GM21717 (cell line): ENCODE measurements at regions not wholly inside any gene's neighbourhood (a gene's known extent, or its start where the extent isn't known, plus 50 kb on each side); places are given as distances from the start of the nearest gene placed in this dataset.
A peak's percentile ranks its signal among the peaks of the same experiment; 100 is the strongest.

ENCODE experiments used
- ATAC-seq: cut with Tn5 transposase; IDR thresholded peaks from one replicate; pipeline ENCODE4 v1.9.1; 2021; ENCODE audit warnings: mild to moderate bottlenecking, moderate library complexity; ENCODE audit not compliant: unreplicated experiment

- no peak for ATAC-seq
Observed at GRCh38 chr18:56139792-56140254, 498.6 kb downstream of the TXNL1 start.

GRCh38 chr18:56139372-56139771, 499.0 kb downstream of the TXNL1 start:
- ATAC-seq = no peak

GRCh38 chr18:56136105-56136504, 502.3 kb downstream of the TXNL1 start:
- no peak for ATAC-seq

GRCh38 chr18:56130481-56130880, 507.9 kb downstream of the TXNL1 start:
- no peak for ATAC-seq

GRCh38 chr18:56128153-56128791, 510.1 kb downstream of the TXNL1 start:
- ATAC-seq = no peak

DNA sequence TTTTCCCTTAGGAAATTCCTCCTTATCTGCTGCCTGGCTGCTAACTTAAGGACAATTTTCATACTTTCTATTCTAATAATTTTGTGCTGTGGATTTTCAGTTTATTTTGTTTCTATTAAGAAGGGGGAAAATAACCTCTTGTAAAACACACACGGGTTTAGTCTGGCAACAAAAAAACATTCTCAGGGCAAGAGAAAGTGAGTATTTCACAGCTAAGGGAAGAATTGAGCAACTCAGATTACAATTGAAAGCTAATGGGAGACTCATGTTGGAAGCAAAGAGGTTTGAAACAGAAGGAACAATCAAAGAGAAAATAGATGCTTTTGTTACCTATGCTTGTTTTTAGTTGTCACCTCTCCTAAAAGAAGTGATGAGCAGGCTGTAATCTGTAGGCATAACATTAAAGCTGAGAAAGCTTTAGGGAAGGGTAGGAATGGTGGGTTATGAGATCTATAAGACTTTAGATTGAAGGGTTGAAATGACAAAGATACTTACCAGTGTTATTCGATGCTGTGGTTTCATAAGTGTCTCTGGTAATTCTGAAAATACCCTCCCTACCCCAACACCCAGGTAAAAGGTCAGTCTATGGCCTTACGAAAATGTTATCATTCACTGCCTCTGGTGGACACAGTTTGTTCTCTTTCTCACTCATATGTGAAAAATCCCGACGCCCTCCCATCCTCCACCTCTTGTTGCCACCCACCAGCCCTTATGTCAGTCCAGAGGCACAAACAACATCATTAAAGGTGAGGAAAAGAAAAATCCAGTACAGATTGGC, 510.9 kb downstream of the TXNL1 start:
- ATAC-seq = no peak

DNA sequence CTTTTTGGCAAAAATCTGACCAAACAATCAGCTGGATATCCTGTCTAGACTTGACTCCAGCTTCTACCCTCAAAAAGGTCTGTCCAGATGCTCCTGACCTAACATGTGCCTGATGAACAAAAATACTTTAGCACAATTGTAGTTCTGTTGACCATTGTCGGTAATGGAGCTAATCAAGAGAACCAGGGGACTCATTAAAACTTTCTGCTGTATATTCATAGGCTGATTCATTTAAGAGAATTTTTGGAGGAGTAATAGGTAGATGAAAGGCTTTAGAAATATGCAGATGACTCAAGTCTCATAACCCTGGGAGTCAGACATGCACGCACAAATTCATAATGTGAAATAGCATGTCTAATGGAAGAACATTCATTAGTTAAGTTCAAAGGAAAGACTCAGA, 514.2 kb downstream of the TXNL1 start:
- ATAC-seq = no peak

- ATAC-seq = no peak
Observed at GRCh38 chr18:56121669-56122068, 516.7 kb downstream of the TXNL1 start.

DNA sequence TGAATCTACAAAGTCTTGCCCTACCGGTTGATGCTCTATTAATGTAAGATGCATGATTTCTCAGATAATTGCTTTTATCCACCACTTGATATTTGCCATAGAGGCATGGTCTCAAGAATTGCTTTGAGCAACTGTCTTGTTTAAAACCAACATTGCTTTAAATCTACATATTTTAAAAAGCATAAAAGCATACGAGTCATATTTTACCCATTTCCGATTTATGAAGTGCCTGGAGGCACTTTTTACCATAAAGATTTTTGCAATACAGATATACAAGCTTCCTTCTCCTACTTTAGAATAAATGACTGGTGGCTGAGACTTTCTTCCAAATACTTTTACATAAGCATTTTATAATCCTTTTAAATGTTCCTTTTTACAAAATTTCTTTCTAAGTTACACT, 517.6 kb downstream of the TXNL1 start:
- ATAC-seq = no peak

DNA sequence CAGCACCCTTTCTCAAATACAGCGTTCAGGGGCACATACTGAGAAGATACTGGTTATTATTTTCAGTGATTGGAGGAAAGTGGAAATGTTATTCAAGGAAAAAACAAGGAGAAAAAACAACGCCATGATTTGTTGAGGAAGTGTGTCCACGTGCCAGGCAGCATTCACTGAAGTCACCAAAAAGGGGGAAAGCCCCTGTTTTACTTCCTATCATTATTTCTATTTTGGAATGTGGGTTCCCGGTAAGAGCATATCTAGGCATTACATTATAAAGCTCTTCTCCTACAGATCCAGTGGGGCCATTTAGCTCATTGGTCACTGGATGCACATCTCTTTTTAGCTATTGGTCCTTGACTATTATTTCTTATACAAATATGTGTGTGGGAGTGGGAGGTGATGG, 518.7 kb downstream of the TXNL1 start:
- ATAC-seq = no peak

DNA sequence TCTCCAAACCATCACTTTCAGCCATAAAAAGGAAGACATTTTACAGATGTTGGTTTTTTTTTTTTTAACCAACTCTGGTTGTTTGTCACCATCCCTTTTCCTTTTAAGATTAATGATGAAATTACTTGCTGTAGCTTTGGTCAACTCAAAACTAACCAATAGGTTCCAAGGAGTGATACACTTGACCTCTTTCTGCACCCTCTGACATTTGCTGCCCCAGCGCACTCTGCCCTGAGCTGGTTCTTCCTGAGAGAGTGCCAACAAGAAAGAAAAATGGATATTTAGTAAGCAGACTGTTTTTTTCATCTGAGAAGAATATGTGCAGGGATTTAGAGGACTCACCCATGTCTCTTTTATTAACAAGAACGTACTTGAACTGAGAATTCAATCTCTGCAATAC, 520.0 kb downstream of the TXNL1 start:
- ATAC-seq = no peak

DNA sequence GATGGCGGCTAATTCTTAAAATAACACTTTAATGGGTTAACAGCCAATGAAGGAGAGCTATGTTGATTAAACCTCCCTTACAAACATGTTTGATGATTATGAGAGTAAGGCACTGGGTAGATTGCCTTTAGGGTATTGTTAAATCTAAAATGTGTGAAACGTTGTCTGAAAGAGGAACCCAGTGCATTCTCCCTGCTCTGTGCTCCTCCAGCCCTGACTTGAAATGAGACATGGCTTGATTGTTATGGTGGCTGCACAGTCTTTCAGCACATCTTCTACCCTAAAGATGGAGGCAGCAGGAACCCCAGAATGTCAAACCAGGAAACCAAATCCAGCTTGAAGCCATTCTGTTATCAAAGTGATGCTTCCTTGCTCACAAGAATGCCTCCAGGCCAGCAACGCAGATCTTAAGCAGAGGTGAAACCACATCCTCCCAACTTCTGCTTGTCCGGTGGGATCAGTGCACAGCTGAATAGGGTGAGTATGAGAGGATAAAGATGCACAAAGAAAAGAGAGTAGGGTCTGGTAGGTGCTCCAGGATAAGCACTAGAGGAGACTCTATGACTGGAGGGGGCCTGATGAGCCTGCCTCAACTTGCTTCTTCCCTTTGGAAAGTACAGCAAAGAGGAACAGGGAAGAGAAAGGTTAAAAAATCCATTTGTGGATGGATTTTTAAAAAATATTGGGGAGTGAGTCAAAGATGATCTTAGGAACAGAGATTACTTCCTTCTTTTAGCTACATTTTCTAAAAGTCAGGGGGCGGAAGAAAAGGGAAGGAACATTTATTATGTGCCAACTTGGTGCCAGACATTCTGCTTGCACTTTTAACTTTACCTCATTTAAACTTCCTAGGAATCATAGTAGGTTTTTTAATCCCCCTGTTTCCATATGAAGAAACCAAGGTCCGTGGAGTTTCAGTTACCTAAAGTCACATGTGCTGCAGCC, 523.0 kb downstream of the TXNL1 start:
- no peak for ATAC-seq

- ATAC-seq = no peak
Observed at GRCh38 chr18:56112984-56113383, 525.0 kb upstream of the TCF4 start.

DNA sequence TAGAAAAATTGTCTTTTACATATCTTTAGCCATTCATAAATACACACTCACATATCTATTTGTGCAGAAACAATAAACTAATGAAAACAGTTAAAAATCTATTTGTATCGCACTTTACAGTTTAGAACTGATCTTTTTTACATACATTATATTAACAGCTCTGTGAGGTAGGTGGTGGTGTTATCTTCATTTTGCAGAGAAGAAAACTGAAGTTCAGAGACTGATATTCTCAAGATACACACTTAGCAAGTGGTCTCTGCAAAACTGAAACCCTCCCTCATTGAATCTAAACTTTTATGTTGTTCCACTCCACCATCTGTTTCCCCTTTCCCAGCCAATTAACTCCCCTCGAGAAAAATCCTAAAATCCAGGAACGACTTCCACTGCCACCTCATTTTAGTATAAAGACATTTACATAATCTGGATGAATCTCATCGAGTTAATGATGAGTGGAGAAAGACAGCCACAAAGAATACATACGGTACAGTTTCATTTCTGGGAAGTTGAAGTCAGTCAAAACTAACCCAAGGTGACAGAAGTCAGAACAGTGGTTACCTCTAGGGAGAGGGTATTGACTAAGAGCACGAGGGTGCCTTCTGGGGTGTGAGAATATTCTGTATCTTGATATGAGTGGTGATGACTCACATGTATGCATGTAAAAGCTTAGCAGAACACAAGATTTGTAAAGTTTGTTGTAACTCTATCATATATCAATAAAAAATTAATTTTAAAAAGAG, 524.2 kb upstream of the TCF4 start:
- peak; percentile 98 for ATAC-seq

DNA sequence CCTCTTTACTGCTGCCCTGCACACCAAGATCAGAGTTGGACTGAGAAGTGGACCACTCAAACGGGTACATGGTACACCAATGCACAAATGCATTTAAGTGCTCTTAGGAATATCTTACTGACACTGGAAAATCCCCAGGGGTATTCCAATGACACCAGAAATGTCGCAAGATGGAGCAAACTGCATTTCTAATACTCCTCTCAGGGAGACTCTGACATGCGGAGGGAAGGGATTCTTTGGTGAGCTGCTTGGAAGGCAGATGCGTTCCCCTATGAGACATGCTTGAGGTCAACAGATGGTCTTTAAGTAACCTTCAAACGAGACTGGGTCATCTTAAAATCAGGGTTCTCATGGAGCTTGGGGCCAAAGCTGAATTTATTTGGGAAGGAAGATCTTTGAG, 521.8 kb upstream of the TCF4 start:
- ATAC-seq = no peak

DNA sequence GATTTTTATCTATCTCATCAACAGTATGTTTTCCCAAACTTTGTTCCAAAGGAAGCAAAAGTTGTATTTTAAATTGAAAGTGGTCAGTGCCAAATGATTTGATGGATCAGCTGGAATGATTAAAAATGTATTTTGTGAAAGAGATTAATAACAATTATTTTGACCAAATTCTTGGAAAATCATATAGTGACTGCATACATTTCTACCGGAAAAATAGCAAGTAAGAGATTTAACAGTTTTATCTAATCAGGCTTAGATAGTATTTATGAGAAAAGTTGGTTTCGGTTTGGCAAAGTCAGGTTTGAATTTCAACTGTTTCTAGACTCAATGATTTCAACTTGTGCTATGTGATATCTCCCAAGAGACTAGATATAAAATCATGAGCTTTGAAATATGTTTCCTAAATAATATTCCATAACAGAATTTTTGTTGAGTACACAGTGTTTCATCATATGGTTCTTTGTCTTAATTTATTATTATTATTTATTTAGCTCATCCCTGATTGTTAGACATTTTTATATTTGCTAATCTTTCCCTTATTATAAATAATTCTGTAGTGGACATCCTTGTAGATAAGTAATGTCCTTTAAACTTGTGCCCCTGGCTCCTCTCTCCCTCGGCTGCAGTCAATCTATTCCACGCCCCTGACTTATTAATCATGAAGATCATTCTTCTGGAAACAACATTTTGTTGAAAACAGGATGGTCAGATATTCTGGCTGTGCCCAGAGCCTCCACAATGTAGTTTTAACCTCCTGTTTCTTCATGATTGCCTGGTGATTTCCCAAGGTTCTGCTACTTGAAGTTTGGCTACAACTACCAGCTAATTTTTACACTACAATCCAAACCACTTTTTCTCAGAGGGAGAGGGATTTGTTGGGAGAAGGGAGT, 520.7 kb upstream of the TCF4 start:
- ATAC-seq = no peak

DNA sequence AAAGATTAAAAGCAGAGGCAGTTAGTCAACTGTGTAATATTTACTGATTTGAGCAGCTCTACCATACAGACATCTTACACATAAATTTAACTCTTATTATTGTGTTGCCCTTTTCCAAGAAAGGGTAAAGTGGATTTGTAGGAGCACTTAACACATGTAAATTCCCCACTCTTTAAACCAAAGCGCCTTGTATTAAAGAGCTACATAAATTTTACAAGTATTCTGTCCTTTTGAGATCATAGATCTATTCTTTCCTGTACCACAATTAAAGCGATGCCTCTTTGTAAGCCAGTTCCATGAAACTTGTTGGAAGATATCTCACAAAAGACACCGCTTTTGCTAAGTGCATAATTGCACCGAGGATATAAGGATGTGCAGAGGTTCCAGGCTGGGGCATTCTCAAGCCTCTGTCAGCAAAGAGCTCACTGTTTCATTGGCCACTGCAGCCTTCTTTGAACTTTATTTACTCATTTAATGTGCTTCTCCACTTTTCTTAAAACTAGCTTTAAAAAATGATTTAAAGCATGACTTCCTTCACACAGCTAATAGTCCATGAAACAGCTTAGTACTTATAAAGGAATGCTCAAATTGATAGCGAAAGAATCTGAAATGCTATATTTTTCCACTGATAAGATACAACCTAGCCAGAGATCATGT, 520.0 kb upstream of the TCF4 start:
- ATAC-seq = no peak

DNA sequence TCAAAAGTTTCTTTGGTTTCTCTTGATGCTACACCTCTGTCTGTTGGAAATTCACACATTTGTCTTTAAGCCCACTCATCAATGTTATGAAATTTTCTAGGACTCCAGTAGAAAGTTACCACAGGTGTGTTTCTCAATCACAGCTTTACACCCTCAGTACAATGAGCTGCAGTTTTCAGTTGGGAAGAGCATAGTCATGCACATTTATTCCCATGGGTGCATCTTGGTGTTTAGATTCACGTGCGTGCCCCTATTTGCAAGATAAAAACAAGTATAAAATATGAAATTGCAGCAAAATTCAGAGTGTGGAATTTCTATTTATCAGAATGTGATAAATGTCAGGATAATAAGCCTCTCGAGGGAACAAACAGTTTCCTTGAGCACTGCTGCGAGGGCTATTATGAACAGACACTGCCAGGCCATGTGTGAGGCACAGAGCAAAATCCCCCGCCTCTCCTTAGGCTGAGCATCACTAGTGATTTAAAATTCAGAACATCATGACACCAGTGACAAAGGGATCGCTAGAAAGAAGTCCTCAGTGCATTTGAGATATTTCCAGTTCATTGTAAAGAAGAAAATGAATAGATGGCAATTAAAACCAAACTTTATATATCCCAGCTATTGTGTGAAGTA, 512.2 kb upstream of the TCF4 start:
- no peak for ATAC-seq

- no peak for ATAC-seq
Observed at GRCh38 chr18:56097621-56098020, 509.6 kb upstream of the TCF4 start.
